ENCODE measurements at regions not wholly inside any gene's neighbourhood (a gene's known extent, or its start where the extent isn't known, plus 50 kb on each side); places are given as distances from the start of the nearest gene placed in this dataset.

GRCh38 chr5:6169660-6170059 lies 208.7 kb downstream of the MED10 start:
- Mint-ChIP-seq H3K9me3 (peaks cover 0 to 5% of the 10 kb centered on the region in 2 donors), H3K36me3 (no peaks in the 10 kb centered on the region), H3K27ac (no peak overlapping the region), H3K27me3 (peaks cover 10 to 11% of the 10 kb centered on the region in 2 donors), H3K4me1 (no peaks in the 10 kb centered on the region), H3K4me3 (no peak overlapping the region)
- ATAC-seq (replicated peaks) = no peak
- DNase-seq = no peak

GRCh38 chr5:6166698-6167394 lies 211.5 kb downstream of the MED10 start:
- DNase-seq = no peak
- H3K27ac Mint-ChIP-seq = no peak overlapping the region
- H3K9me3 Mint-ChIP-seq = peaks cover 0 to 4% of the 10 kb centered on the region in 2 donors
- peaks cover 10 to 18% of the 10 kb centered on the region in 2 donors for H3K27me3 Mint-ChIP-seq
- H3K4me1 Mint-ChIP-seq = no peaks in the 10 kb centered on the region
- H3K4me3 Mint-ChIP-seq = no peak overlapping the region
- H3K36me3 Mint-ChIP-seq = no peaks in the 10 kb centered on the region
- no peak for ATAC-seq (replicated peaks)

- no peaks in the 10 kb centered on the region for H3K9me3 Mint-ChIP-seq
- H3K27ac Mint-ChIP-seq = no peak overlapping the region
- H3K36me3 Mint-ChIP-seq = no peaks in the 10 kb centered on the region
- no peaks in the 10 kb centered on the region for H3K4me1 Mint-ChIP-seq
- peaks cover 10 to 11% of the 10 kb centered on the region in 2 donors for H3K27me3 Mint-ChIP-seq
- no peak for DNase-seq
- no peak overlapping the region for H3K4me3 Mint-ChIP-seq
- ATAC-seq (replicated peaks) = no peak
Observed at GRCh38 chr5:6163913-6164312, 214.4 kb downstream of the MED10 start.

- no peaks in the 10 kb centered on the region for H3K9me3 Mint-ChIP-seq
- H3K4me3 Mint-ChIP-seq = no peak overlapping the region
- ATAC-seq (replicated peaks) (no peak), DNase-seq (no peak)
- H3K27me3 Mint-ChIP-seq = peaks cover 7 to 11% of the 10 kb centered on the region in 2 donors
- H3K4me1 Mint-ChIP-seq = no peaks in the 10 kb centered on the region
- no peak overlapping the region for H3K27ac Mint-ChIP-seq
- H3K36me3 Mint-ChIP-seq = no peaks in the 10 kb centered on the region
Observed at GRCh38 chr5:6162175-6162574, 216.2 kb downstream of the MED10 start.

GRCh38 chr5:6161257-6161656 lies 217.1 kb downstream of the MED10 start:
- H3K4me3 Mint-ChIP-seq = no peak overlapping the region
- ATAC-seq (replicated peaks) (no peak), DNase-seq (no peak)
- H3K27ac Mint-ChIP-seq = no peak overlapping the region
- peaks cover 0 to 6% of the 10 kb centered on the region in 2 donors for H3K27me3 Mint-ChIP-seq
- no peaks in the 10 kb centered on the region for H3K36me3 Mint-ChIP-seq
- peaks cover 0 to 2% of the 10 kb centered on the region in 2 donors for H3K9me3 Mint-ChIP-seq
- no peaks in the 10 kb centered on the region for H3K4me1 Mint-ChIP-seq

- no peak overlapping the region for H3K4me3 Mint-ChIP-seq
- H3K4me1 Mint-ChIP-seq = no peaks in the 10 kb centered on the region
- no peak overlapping the region for H3K27ac Mint-ChIP-seq
- H3K9me3 Mint-ChIP-seq = peaks cover 0 to 2% of the 10 kb centered on the region in 2 donors
- no peaks in the 10 kb centered on the region for H3K36me3 Mint-ChIP-seq
- ATAC-seq (replicated peaks) (no peak), DNase-seq (no peak)
- peaks cover 0 to 6% of the 10 kb centered on the region in 2 donors for H3K27me3 Mint-ChIP-seq
Observed at GRCh38 chr5:6159832-6160430, 218.4 kb downstream of the MED10 start.

GRCh38 chr5:6158974-6159831 lies 219.1 kb downstream of the MED10 start:
- DNase-seq (no peak), ATAC-seq (replicated peaks) (no peak)
- Mint-ChIP-seq H3K4me1 (no peaks in the 10 kb centered on the region), H3K36me3 (no peaks in the 10 kb centered on the region), H3K4me3 (no peak overlapping the region), H3K9me3 (peaks cover 0 to 2% of the 10 kb centered on the region in 2 donors), H3K27me3 (peaks cover 0 to 6% of the 10 kb centered on the region in 2 donors), H3K27ac (no peak overlapping the region)

- peaks cover 0 to 6% of the 10 kb centered on the region in 2 donors for H3K27me3 Mint-ChIP-seq
- H3K4me1 Mint-ChIP-seq = no peaks in the 10 kb centered on the region
- DNase-seq (no peak), ATAC-seq (replicated peaks) (no peak)
- H3K9me3 Mint-ChIP-seq = peaks cover 0 to 7% of the 10 kb centered on the region in 2 donors
- H3K36me3 Mint-ChIP-seq = no peaks in the 10 kb centered on the region
- H3K4me3 Mint-ChIP-seq = no peak overlapping the region
- no peak overlapping the region for H3K27ac Mint-ChIP-seq
Observed at GRCh38 chr5:6154216-6154615, 224.1 kb downstream of the MED10 start.

GRCh38 chr5:6146271-6146670 lies 232.1 kb downstream of the MED10 start:
- ATAC-seq (replicated peaks) = no peak
- Mint-ChIP-seq H3K4me1 (no peaks in the 10 kb centered on the region), H3K27me3 (peaks cover 5 to 6% of the 10 kb centered on the region in 2 donors)

GRCh38 chr5:6145616-6146237 lies 232.6 kb downstream of the MED10 start:
- H3K36me3 Mint-ChIP-seq = no peaks in the 10 kb centered on the region
- no peak for ATAC-seq (replicated peaks)
- H3K27ac Mint-ChIP-seq = no peak overlapping the region
- H3K27me3 Mint-ChIP-seq = peaks cover 5% of the 10 kb centered on the region in 2 donors
- H3K4me1 Mint-ChIP-seq = no peaks in the 10 kb centered on the region
- H3K9me3 Mint-ChIP-seq = peaks cover 0 to 6% of the 10 kb centered on the region in 2 donors
- H3K4me3 Mint-ChIP-seq = no peak overlapping the region
- DNase-seq = no peak

More at GRCh38 chr5:6146271-6146670, 232.1 kb downstream of the MED10 start:
- no peak for DNase-seq
- no peaks in the 10 kb centered on the region for H3K36me3 Mint-ChIP-seq
- no peak overlapping the region for H3K27ac Mint-ChIP-seq
- peaks cover 0 to 6% of the 10 kb centered on the region in 2 donors for H3K9me3 Mint-ChIP-seq
- no peak overlapping the region for H3K4me3 Mint-ChIP-seq

GRCh38 chr5:6143523-6143922 lies 234.8 kb downstream of the MED10 start:
- no peak for ATAC-seq (replicated peaks)
- H3K9me3 Mint-ChIP-seq = peaks cover 0 to 2% of the 10 kb centered on the region in 2 donors
- no peak overlapping the region for H3K27ac Mint-ChIP-seq
- no peak for DNase-seq
- no peaks in the 10 kb centered on the region for H3K36me3 Mint-ChIP-seq
- peaks cover 0 to 5% of the 10 kb centered on the region in 2 donors for H3K27me3 Mint-ChIP-seq
- no peak overlapping the region for H3K4me3 Mint-ChIP-seq
- no peaks in the 10 kb centered on the region for H3K4me1 Mint-ChIP-seq

GRCh38 chr5:6142353-6142752 lies 236.0 kb downstream of the MED10 start:
- no peak overlapping the region for H3K4me3 Mint-ChIP-seq
- H3K27ac Mint-ChIP-seq = no peak overlapping the region
- ATAC-seq (replicated peaks) (no peak), DNase-seq (no peak)
- H3K9me3 Mint-ChIP-seq = peaks cover 0 to 2% of the 10 kb centered on the region in 2 donors
- H3K4me1 Mint-ChIP-seq = no peaks in the 10 kb centered on the region
- peaks cover 0 to 5% of the 10 kb centered on the region in 2 donors for H3K27me3 Mint-ChIP-seq
- H3K36me3 Mint-ChIP-seq = no peaks in the 10 kb centered on the region

GRCh38 chr5:6140219-6140618 lies 238.1 kb downstream of the MED10 start:
- DNase-seq = no peak
- Mint-ChIP-seq H3K27me3 (no peaks in the 10 kb centered on the region), H3K4me3 (no peak overlapping the region), H3K27ac (no peak overlapping the region), H3K4me1 (peaks cover 4 to 8% of the 10 kb centered on the region in 2 donors), H3K9me3 (no peaks in the 10 kb centered on the region), H3K36me3 (no peaks in the 10 kb centered on the region)
- ATAC-seq (replicated peaks) = no peak

GRCh38 chr5:6135977-6136376 lies 242.4 kb downstream of the MED10 start:
- Mint-ChIP-seq H3K27ac (no peak overlapping the region), H3K9me3 (peaks cover under 1 to 1% of the 10 kb centered on the region in 2 donors), H3K4me3 (no peak overlapping the region), H3K27me3 (peaks cover 0 to 9% of the 10 kb centered on the region in 2 donors), H3K36me3 (no peaks in the 10 kb centered on the region), H3K4me1 (peaks cover 4 to 8% of the 10 kb centered on the region in 2 donors)
- DNase-seq (peak; percentile 6), ATAC-seq (replicated peaks) (peak; percentile 77 to 85)
